IMR-90 (cell line): ENCODE measurements at regions not wholly inside any gene's neighbourhood (a gene's known extent, or its start where the extent isn't known, plus 50 kb on each side); places are given as distances from the start of the nearest gene placed in this dataset.

Experiments
- ATAC-seq: fragments of 200-7000 bp; cut with Tn5 transposase; 2 replicates; pipeline ENCODE4 v1.9.1; 2020; ENCODE audit warnings: low read depth, mild to moderate bottlenecking, moderate library complexity
- BruUV-seq: library from RNA; stranded (reverse); fragments of 400-500 nt; replicated peaks from 2 replicates; lab custom pipeline; 2021; lab: Mats Ljungman, UMichigan
- CTCF ChIA-PET: fragments of 300-600 bp; formaldehyde crosslinking; extraction: SDS; loops from one replicate; lab custom pipeline; 2021; ENCODE audit warnings: antibody characterized with exemption; lab: Yijun Ruan, JAX
- POLR2A ChIA-PET: fragments of 300-600 bp; sonication (Branson Sonifier 250); formaldehyde crosslinking; loops from one replicate; lab custom pipeline; 2022; ENCODE audit warnings: antibody characterized with exemption; ENCODE audit not compliant: unreplicated experiment; lab: Charles Lee
- DNase-seq: peaks from one replicate; pipeline ENCODE4 v3.0.0; 2013
- H2AFZ ChIP-seq: replicated peaks from 2 replicates; pipeline ENCODE3; 2013; ENCODE audit warnings: low read length, mild to moderate bottlenecking; ENCODE audit not compliant: poor library complexity
- H2AK5ac ChIP-seq: 2 replicates; pipeline ENCODE4 v1.6.1; 2013; ENCODE audit warnings: low read depth, low read length, inconsistent platforms
- H2AK9ac ChIP-seq: replicated peaks from 2 replicates; pipeline ENCODE3; 2013; ENCODE audit warnings: mild to moderate bottlenecking, low read depth, low read length, moderate library complexity; ENCODE audit not compliant: poor library complexity
- H2BK120ac ChIP-seq: 2 replicates; pipeline ENCODE4 v1.6.1; 2013; ENCODE audit warnings: low read depth, low read length, inconsistent platforms
- H2BK15ac ChIP-seq: 3 replicates; pipeline ENCODE4 v1.6.1; 2013; ENCODE audit warnings: low read depth, low read length, inconsistent platforms
- H2BK20ac ChIP-seq: 2 replicates; pipeline ENCODE4 v1.6.1; 2013; ENCODE audit warnings: low read depth, mild to moderate bottlenecking, inconsistent platforms, low read length, moderate library complexity
- H2BK5ac ChIP-seq: 2 replicates; pipeline ENCODE4 v1.6.1; 2013; ENCODE audit warnings: mild to moderate bottlenecking, low read depth, low read length, inconsistent platforms; ENCODE audit not compliant: poor library complexity, severe bottlenecking
- H3K14ac ChIP-seq: replicated peaks from 2 replicates; pipeline ENCODE4 v1.6.1; 2013; ENCODE audit warnings: low read depth, low read length, inconsistent platforms
- H3K18ac ChIP-seq: 2 replicates; pipeline ENCODE4 v1.6.1; 2013; ENCODE audit warnings: low read depth, low read length, control low read depth
- H3K23ac ChIP-seq: 2 replicates; pipeline ENCODE4 v1.6.1; 2013; ENCODE audit warnings: low read depth, low read length, inconsistent platforms
- H3K27ac ChIP-seq: 2 replicates; pipeline ENCODE4 v1.5.1; 2013; ENCODE audit warnings: mild to moderate bottlenecking, control low read depth, low read length; ENCODE audit not compliant: insufficient read depth
- H3K27me3 ChIP-seq: 2 replicates; pipeline ENCODE4 v1.6.1; 2013; ENCODE audit warnings: low read length; ENCODE audit not compliant: control insufficient read depth, insufficient read depth
- H3K36me3 ChIP-seq: 2 replicates; pipeline ENCODE4 v1.6.1; 2013; ENCODE audit warnings: low read length, mixed read lengths; ENCODE audit not compliant: control insufficient read depth, insufficient read depth
- H3K4ac ChIP-seq: 2 replicates; pipeline ENCODE4 v1.6.1; 2013; ENCODE audit warnings: low read depth, low read length, inconsistent platforms
- H3K4me1 ChIP-seq: 2 replicates; pipeline ENCODE4 v1.6.1; 2013; ENCODE audit warnings: low read length, mixed read lengths; ENCODE audit not compliant: control insufficient read depth, insufficient read depth
- H3K4me2 ChIP-seq: 2 replicates; pipeline ENCODE4 v1.6.1; 2013; ENCODE audit warnings: low read depth, mild to moderate bottlenecking, control low read depth, low read length, moderate library complexity
- H3K4me3 ChIP-seq: 2 replicates; pipeline ENCODE4 v1.5.1; 2013; ENCODE audit warnings: low read depth, mild to moderate bottlenecking, control low read depth, low read length, moderate library complexity; ENCODE audit not compliant: insufficient read depth
- H3K56ac ChIP-seq: 2 replicates; pipeline ENCODE4 v1.6.1; 2013; ENCODE audit warnings: low read length, inconsistent platforms; ENCODE audit not compliant: insufficient read depth; ENCODE audit errors: extremely low read depth
- H3K79me1 ChIP-seq, 2 experiments: 2 replicates each; pipeline ENCODE4 v1.6.1; 2013; ENCODE audit warnings: low read length in 2 of 2, inconsistent platforms in 1 of 2, low read depth in 1 of 2
- H3K9ac ChIP-seq: 2 replicates; pipeline ENCODE4 v1.6.1; 2013; ENCODE audit warnings: low read depth, low read length, control low read depth
- H3K9me1 ChIP-seq: 2 replicates; pipeline ENCODE4 v1.6.1; 2013; ENCODE audit warnings: low read length, inconsistent platforms; ENCODE audit not compliant: insufficient read depth
- H3K9me3 ChIP-seq: 2 replicates; pipeline ENCODE4 v1.6.1; 2013; ENCODE audit warnings: low read length; ENCODE audit not compliant: control insufficient read depth, insufficient read depth
- H4K20me1 ChIP-seq: 2 replicates; pipeline ENCODE4 v1.6.1; 2013; ENCODE audit warnings: low read length, inconsistent platforms; ENCODE audit not compliant: insufficient read depth
- H4K5ac ChIP-seq: 2 replicates; pipeline ENCODE4 v1.6.1; 2013; ENCODE audit warnings: mild to moderate bottlenecking, low read depth, low read length, control low read depth
- H4K8ac ChIP-seq, 2 experiments: 2 replicates each; pipeline ENCODE4 v1.6.1; 2013; ENCODE audit warnings: low read depth in 2 of 2, low read length in 2 of 2, control low read depth in 1 of 2, inconsistent platforms in 1 of 2
- H4K91ac ChIP-seq: 2 replicates; pipeline ENCODE4 v1.6.1; 2013; ENCODE audit warnings: low read depth, low read length, inconsistent platforms; ENCODE audit not compliant: insufficient read depth
- BHLHE40 ChIP-seq: fragments of 150-350 bp; IDR thresholded peaks from 2 replicates; pipeline ENCODE4 v1.6.1; 2016; ENCODE audit warnings: mild to moderate bottlenecking, low read depth, low read length
- CEBPB ChIP-seq: IDR thresholded peaks from 2 replicates; pipeline ENCODE4 v1.6.1; 2012; ENCODE audit warnings: low read depth, low read length, improper control_type of control experiment
- CHD1 ChIP-seq: IDR thresholded peaks from 2 replicates; pipeline ENCODE4 v1.6.1; 2012; ENCODE audit warnings: low read depth, low read length, improper control_type of control experiment
- FOS ChIP-seq: fragments of 150-350 bp; IDR thresholded peaks from 2 replicates; pipeline ENCODE4 v1.6.1; 2016; ENCODE audit warnings: low read depth, low read length
- MAFK ChIP-seq: IDR thresholded peaks from 2 replicates; pipeline ENCODE4 v1.6.1; 2012; ENCODE audit warnings: low read depth, low read length, improper control_type of control experiment
- MAZ ChIP-seq: IDR thresholded peaks from 2 replicates; pipeline ENCODE4 v1.6.1; 2012; ENCODE audit warnings: low read depth, mild to moderate bottlenecking, low read length, improper control_type of control experiment, moderate library complexity, borderline replicate concordance
- MXI1 ChIP-seq: IDR thresholded peaks from 2 replicates; pipeline ENCODE4 v1.6.1; 2012; ENCODE audit warnings: low read depth, mild to moderate bottlenecking, low read length, moderate library complexity, borderline replicate concordance
- NFE2L2 ChIP-seq: fragments of 150-350 bp; IDR thresholded peaks from 2 replicates; pipeline ENCODE4 v1.6.1; 2016; ENCODE audit warnings: low read depth, mild to moderate bottlenecking, low read length
- POLR2A ChIP-seq: IDR thresholded peaks from 2 replicates; pipeline ENCODE4 v1.6.1; 2012; ENCODE audit warnings: mild to moderate bottlenecking, low read depth, low read length
- RAD21 ChIP-seq: IDR thresholded peaks from 2 replicates; pipeline ENCODE4 v1.6.1; 2012; ENCODE audit warnings: low read length, improper control_type of control experiment
- RCOR1 ChIP-seq: IDR thresholded peaks from 2 replicates; pipeline ENCODE4 v1.6.1; 2012; ENCODE audit warnings: mild to moderate bottlenecking, low read length, improper control_type of control experiment; ENCODE audit not compliant: insufficient replicate concordance
- RFX5 ChIP-seq: IDR thresholded peaks from 2 replicates; pipeline ENCODE4 v1.8.0; 2012; ENCODE audit warnings: low read depth, mild to moderate bottlenecking, low read length, moderate library complexity
- SMC3 ChIP-seq: fragments of 150-350 bp; IDR thresholded peaks from 2 replicates; pipeline ENCODE4 v1.6.1; 2016; ENCODE audit warnings: low read depth, mild to moderate bottlenecking, antibody characterized with exemption, low read length, moderate library complexity
- dilution Hi-C: fragments of 300-500 bp; cut with HindIII; formaldehyde crosslinking; loops from one replicate; pipeline ENCODE4 v1.14.3; 2018; ENCODE audit warnings: low sequenced_read_pairs; ENCODE audit not compliant: unreplicated experiment
- in situ Hi-C: fragments of 300-500 bp; cut with MboI; formaldehyde crosslinking; loops from 3 replicates; pipeline ENCODE4 v1.14.3; 2019; ENCODE audit warnings: low sequenced_read_pairs, inconsistent platforms, mixed read lengths
- intact Hi-C: fragments of 100-400 bp; cut with micrococcal nuclease; formaldehyde crosslinking; loops from 2 replicates; pipeline ENCODE4 v1.10.0; 2022
- TF ChIP-seq, protein P1 (sequence below): conservative IDR thresholded peaks from 2 replicates; pipeline ENCODE4 v1.5.1; 2012; ENCODE audit warnings: mild to moderate bottlenecking, low read depth, low read length, improper control_type of control experiment
- TF ChIP-seq, protein P2 (sequence below): fragments of 150-350 bp; IDR thresholded peaks from 2 replicates; pipeline ENCODE4 v1.6.1; 2017; ENCODE audit warnings: mild to moderate bottlenecking, antibody characterized with exemption, low read length, low read depth
- TF ChIP-seq, protein P3 (sequence below): fragments of 150-350 bp; IDR thresholded peaks from 2 replicates; pipeline ENCODE4 v1.6.1; 2016; ENCODE audit warnings: low read depth, mild to moderate bottlenecking, low read length, moderate library complexity, borderline replicate concordance

DNA sequence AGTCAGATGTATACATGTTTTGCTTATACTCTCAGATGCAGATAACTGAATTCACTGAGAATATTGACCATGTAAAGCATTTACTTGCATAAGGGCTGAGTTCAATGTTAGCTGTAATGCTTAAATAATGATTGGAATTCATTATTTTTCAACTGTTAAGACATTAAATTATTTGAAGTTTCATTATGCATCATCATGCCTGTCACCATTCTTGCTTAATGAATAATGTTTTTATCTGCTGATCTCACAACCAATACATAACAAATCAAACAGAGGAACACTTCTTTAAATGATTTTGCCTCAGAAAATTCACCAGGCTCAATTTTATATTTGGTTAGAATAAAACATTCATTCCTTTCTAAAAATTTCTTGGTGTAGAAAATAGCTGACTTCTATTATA is 233.4 kb downstream of the GPR37 start:
- CTCF ChIA-PET: interaction anchor here (1.0 kb wide), 1 partner anchor 71 kb away, joined by 8 read pairs; no protein-coding TSS in a partner anchor

More for the DNA sequence above, 233.4 kb downstream of the GPR37 start:
- intact Hi-C loops (loop anchor here (10.0 kb wide), 2 partner anchors 193 to 357 kb away; no protein-coding TSS in a partner anchor), in situ Hi-C loops (no loop called here), dilution Hi-C loops (no loop called here)
- no peaks in the 10 kb centered on the region for H3K9me1 ChIP-seq
- POLR2A ChIA-PET: no interaction called here
- H2BK15ac ChIP-seq: no peak overlapping the region
- H3K4ac ChIP-seq: no peak overlapping the region
- H3K18ac ChIP-seq: no peak overlapping the region
- no peak overlapping the region for H3K56ac ChIP-seq
- H3K36me3 ChIP-seq: no peaks in the 10 kb centered on the region
- H2BK120ac ChIP-seq: no peak overlapping the region
- no TSS peak for BruUV-seq
- no peak overlapping the region for H3K9ac ChIP-seq
- peaks cover 7% of the 10 kb centered on the region for H3K4me1 ChIP-seq
- H4K91ac ChIP-seq: no peak overlapping the region
- H3K27ac ChIP-seq: no peak overlapping the region
- no peak overlapping the region for H4K5ac ChIP-seq
- peaks cover 10% of the 10 kb centered on the region for H3K9me3 ChIP-seq
- no peak for TF ChIP-seq NFE2L2
- TF ChIP-seq MXI1: no peak
- TF ChIP-seq MAFK: no peak
- no peak for TF ChIP-seq POLR2A
- no peak for TF ChIP-seq BHLHE40
- no peak for TF ChIP-seq CHD1
- no peak for TF ChIP-seq CEBPB
- TF ChIP-seq, protein P1, sequence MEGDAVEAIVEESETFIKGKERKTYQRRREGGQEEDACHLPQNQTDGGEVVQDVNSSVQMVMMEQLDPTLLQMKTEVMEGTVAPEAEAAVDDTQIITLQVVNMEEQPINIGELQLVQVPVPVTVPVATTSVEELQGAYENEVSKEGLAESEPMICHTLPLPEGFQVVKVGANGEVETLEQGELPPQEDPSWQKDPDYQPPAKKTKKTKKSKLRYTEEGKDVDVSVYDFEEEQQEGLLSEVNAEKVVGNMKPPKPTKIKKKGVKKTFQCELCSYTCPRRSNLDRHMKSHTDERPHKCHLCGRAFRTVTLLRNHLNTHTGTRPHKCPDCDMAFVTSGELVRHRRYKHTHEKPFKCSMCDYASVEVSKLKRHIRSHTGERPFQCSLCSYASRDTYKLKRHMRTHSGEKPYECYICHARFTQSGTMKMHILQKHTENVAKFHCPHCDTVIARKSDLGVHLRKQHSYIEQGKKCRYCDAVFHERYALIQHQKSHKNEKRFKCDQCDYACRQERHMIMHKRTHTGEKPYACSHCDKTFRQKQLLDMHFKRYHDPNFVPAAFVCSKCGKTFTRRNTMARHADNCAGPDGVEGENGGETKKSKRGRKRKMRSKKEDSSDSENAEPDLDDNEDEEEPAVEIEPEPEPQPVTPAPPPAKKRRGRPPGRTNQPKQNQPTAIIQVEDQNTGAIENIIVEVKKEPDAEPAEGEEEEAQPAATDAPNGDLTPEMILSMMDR: no peak
- TF ChIP-seq, protein P2, sequence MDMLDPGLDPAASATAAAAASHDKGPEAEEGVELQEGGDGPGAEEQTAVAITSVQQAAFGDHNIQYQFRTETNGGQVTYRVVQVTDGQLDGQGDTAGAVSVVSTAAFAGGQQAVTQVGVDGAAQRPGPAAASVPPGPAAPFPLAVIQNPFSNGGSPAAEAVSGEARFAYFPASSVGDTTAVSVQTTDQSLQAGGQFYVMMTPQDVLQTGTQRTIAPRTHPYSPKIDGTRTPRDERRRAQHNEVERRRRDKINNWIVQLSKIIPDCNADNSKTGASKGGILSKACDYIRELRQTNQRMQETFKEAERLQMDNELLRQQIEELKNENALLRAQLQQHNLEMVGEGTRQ: no peak
- no peak for TF ChIP-seq MAZ
- TF ChIP-seq SMC3: no peak
- TF ChIP-seq, protein P3, sequence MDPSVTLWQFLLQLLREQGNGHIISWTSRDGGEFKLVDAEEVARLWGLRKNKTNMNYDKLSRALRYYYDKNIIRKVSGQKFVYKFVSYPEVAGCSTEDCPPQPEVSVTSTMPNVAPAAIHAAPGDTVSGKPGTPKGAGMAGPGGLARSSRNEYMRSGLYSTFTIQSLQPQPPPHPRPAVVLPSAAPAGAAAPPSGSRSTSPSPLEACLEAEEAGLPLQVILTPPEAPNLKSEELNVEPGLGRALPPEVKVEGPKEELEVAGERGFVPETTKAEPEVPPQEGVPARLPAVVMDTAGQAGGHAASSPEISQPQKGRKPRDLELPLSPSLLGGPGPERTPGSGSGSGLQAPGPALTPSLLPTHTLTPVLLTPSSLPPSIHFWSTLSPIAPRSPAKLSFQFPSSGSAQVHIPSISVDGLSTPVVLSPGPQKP: no peak
- TF ChIP-seq FOS: no peak
- no peak for TF ChIP-seq RCOR1
- no peak for TF ChIP-seq RFX5
- TF ChIP-seq RAD21: no peak
- H4K20me1 ChIP-seq: no peaks in the 10 kb centered on the region
- H2BK20ac ChIP-seq: no peak overlapping the region
- H2AFZ ChIP-seq: no peak overlapping the region
- H3K4me3 ChIP-seq: no peak overlapping the region
- no peak overlapping the region for H2AK9ac ChIP-seq
- peak; percentile 41 for DNase-seq
- no peak overlapping the region for H3K4me2 ChIP-seq
- H3K27me3 ChIP-seq: no peaks in the 10 kb centered on the region
- no peak overlapping the region for H3K14ac ChIP-seq
- no peak overlapping the region for H3K23ac ChIP-seq
- no peak overlapping the region for H4K8ac ChIP-seq
- no peaks in the 10 kb centered on the region for H3K79me1 ChIP-seq
- peak; percentile 37 for ATAC-seq
- H2BK5ac ChIP-seq: no peak overlapping the region
- no peak overlapping the region for H2AK5ac ChIP-seq
